GM18498 (cell line): ENCODE measurements at regions not wholly inside any gene's neighbourhood (a gene's known extent, or its start where the extent isn't known, plus 50 kb on each side); places are given as distances from the start of the nearest gene placed in this dataset.
"Not testable (repeated sequence)": the region's sequence is repeated elsewhere in the genome, so short reads cannot be mapped to it uniquely, and the experiment has no call there.

Source experiments
- ATAC-seq: cut with Tn5 transposase; IDR thresholded peaks from one replicate; pipeline ENCODE4 v1.9.1; 2021; ENCODE audit warnings: mild to moderate bottlenecking, moderate library complexity; ENCODE audit not compliant: unreplicated experiment

DNA sequence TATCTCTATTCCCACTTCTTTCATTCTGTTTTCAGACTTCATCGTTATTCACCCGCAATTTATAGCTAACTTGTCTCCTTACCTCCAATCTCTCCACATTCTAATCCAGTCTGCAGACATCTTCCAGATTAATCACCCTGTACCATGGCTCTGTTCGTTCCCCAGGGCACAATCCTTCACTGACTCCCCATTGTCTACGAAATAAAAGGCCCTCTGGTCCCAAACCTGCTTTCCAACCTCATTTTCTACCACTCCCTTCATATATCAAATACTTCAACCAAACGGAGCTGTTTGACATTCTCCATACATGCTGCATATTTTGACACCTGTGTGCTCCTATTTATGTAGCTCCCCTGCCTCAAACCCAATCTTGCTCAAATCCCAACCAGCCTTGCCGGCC, 1720.6 kb upstream of the WWC1 start:
- no peak for ATAC-seq

DNA sequence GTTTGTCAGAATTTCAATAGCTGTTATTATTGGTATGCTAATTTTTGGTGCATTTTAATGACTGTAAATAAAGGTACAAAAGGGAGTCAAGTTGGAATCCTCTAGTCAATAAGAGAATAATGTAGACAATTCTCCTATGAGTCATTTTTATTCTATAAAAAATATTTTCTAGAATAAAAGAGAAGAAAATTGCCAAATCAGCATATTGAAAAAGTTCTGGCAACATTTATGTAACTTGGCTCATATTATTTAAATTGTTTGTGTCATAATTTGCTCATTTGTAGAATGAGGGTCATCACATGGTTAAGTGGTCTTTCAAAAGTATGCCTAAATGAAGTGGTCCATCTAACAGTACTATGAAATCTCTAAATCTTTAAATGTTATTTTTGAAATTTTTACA, 1719.8 kb upstream of the WWC1 start:
- no peak for ATAC-seq

DNA sequence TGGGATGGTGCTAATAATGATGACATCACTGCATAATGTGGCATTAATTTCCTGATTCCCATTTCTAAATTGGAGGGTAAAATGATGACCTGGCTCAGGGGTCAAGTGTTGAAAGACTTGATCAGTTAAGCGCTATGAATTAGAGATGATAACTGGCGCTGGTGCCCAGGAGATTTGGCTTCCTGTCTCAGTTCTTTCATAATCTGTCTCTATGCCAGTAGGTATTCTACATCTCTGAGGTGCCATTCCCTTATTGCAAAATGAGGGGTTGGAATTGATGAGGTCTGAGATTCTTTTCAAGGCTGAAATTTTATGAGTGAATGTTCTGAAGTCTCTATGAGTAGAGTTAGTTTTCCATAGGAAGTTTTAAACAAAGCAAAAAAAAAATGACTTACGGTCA, 1715.1 kb upstream of the WWC1 start:
- ATAC-seq = no peak

DNA sequence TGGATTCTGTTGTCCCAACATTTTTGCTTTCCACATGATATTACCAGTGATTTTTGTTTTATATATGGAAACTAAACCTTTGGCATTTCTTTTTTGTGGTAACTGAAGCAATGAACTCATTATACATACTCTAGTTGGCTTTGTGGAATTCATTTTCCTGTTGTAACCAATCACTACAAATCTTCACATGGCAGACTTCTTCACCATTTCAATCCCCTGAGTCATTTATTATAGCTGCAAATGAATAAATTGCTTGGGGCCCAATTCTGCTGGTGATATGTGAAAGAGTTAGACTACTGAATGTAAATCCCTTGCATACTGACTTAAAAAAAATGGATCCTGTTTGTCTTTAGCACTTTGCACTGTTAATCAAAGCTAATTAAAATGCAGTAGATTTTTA, 1709.6 kb upstream of the WWC1 start:
- no peak for ATAC-seq

DNA sequence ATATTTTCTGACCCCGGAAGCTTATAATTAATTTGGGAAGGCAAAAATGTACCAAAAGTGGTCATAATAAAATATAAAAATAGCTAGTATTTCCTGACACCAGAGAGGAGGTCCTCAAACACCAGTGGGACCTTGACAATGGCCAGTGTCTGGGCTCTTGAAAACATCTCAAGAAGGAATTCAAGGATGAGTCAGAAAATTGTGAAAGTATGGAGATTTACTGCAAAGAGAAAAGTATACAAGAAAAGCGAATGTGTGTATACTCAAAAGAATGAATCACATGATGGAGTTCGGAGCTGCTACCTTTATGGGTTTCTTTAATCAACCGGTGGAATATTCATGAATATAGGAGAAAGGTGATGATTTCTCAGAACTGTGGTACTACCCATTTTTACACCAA, 1709.0 kb upstream of the WWC1 start:
- no peak for ATAC-seq

DNA sequence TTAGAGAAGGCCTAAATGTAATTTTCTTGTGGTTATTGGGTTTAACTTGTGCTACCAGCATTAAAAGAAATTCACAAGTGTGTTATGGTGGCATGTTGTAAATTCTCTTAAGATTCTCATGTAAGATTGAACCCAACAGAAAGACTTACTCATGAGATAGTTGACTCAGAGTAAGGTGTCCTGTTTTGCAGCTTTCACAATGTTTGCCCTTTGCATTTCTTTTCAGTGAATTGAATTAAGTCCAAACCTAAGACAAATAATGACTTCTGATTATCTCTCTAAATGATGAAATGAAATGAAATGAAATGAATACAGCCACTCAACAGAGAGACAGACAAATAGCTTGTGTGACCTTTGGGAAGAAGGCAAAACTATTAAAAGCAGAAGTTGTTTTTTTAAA, 1696.9 kb upstream of the WWC1 start:
- ATAC-seq = no peak

DNA sequence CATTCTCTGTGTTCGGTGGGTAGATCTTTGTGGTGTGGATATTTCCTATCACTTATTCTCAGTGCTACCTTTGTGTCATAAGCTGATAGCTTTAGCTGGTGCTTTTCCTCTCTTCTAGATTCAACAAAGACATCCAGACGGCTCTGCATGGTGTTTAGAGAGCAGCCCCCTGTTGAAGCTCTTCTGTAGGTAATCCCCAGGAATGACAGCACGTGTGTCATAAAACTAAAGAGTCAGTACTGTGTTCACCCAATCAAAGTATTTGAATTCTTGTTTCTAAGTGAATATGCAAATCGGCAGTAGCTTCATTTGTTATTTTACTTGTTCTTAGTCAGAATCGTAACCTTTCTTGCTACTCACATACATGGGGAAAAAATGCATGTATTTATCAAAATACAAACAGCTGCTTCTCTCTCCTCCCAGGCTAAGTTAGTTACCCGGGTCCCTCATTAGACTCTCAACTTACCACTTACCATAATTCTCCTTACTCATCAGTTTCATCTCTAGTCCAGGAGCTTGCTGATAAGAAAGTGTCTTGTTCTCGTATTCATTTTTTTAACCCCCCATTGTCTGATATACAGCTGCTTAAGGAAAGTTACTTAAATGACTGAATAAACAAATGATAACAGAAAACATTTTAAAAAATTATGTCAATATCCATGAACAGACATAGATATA, 1696.0 kb upstream of the WWC1 start:
- no peak for ATAC-seq

DNA sequence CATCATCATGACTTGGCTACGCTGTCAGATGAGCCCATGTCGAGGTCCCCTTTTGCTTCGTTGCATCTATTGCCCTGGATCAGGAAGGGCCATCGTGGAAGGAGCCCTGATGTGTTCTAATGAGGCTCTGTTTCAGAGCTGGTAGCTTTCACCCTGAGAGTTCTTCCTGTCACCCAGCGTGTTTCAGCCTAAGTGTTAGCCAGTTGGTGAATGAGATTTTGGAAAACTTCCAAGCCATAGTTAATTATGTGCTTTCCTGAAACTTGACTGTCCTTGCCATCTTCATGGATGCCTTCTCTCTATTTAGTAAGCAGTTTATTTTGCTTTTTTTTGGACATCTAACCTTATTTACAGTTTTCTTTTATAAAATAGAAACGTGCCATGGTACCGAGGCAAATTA, 1695.4 kb upstream of the WWC1 start:
- no peak for ATAC-seq

DNA sequence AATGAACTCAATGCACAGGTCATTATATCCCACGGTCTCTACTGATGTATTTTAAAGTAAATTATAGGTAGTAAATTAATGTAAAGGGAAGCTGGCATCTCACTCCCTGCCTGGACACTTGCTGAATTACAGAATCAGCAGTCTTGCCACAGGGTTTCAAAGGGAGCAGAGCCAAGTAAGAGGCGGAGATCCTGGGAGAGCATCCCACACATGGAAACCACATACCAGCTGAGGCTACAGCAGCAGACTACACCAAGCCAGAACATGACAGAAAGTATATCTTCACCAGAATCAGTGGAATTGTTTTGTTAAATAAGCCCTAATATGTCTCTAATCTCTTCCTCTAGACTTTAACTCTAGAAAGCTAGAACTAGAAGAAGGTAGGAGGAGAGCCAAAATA, 1689.2 kb upstream of the WWC1 start:
- no peak for ATAC-seq

DNA sequence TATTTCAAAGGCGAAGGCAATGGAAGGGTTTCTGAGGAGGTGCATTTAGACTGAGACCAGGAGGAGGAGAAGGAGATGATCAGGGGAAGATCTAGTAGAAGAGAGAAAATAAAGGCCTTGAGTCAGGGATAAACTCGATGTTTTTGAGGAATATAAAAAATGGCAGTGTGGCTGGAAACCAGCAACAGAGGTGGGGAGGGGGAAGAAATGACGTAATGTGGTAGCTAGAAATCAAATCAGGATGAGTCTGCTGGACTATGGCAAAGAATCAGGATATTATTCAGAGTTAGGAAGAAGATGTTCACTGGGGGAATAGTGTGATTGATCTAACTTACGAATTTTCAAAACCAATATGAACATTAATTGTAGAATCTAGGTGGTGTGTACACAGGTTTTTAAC, 1673.9 kb upstream of the WWC1 start:
- ATAC-seq = no peak

DNA sequence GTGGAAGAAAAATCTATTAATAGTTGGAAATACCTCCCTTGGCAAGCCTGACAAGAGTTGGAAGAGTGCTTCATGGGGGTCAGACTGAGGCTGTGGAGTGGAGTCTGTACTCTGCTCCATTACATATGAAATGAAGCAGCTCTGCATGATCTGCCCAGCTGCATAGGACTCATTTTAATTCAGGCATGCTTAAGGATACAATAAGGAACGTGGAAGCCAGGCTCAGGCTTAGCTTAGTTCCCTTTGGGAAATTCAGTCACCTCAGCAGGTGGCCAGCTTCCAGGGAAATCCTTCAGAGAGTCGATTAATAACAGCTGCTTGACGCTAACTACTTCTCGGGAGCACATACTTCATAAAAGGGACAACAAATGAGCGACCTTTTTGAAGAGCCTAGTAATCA, 1672.9 kb upstream of the WWC1 start:
- ATAC-seq = no peak

DNA sequence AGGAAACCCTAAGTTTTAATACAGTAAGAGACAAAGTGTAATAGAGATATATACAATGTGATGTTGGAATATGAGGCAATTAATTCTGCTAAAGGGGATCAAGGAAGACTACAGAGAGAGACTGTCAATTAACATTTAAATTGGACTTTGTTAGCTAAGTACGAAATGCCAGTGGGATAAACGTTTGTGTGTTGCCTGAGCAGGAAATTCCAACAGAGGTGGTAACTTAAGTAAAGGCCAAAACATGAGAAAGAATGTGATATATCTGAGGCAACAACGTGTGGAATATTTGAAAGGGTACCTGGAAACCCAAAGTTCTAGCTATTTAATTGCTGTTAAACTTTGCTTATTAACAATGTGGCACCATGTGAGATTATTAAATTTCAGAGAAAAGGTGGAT, 1666.9 kb upstream of the WWC1 start:
- ATAC-seq = no peak

DNA sequence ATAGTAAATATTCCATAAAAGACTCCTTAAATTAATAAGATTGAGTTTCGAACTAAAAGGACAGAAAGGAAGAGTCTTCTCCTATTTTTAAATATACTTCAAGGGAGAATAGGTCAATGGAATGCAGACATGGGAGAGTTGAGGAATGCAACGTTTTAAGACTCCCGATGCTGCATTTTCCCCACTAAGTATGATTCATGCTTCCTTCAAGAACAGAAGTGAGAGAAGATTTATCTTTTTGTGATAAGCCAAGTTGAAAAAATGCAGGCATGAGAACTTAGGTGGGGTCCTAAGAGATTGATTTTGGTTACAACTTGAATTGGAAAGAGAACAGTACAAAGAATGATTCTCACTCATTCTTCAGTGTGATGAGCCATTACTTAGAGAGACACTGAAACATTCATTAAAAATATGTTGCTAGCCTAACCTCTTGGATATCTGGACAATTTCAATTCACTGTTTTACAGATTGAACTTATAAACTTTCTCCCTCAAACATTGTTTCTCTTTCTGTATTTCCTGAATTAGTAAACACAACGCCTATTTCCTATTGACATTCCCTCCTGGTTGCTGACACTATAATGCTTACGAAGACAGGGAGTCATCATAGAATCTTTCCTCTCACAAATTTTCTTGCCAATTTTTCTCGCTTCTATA, 1666.1 kb upstream of the WWC1 start:
- no peak for ATAC-seq

DNA sequence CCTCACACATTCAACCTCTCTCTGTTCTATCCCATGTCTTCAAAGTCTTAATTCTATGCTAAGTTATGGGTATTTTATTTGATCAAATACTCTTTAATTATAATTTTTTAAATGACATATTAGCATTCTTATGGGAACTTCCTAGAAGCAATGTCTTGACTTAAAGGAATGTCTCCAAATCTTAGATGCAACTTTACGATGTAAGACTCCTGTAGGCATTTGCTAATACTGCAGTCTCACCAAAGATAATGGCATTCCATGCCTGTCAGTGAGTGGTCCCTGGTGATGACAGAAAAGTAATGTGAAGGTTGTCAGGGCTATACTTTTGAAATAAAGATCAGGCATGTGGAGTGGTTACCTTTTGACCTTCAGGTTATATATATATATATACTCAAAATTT, 1654.2 kb upstream of the WWC1 start:
- no peak for ATAC-seq

DNA sequence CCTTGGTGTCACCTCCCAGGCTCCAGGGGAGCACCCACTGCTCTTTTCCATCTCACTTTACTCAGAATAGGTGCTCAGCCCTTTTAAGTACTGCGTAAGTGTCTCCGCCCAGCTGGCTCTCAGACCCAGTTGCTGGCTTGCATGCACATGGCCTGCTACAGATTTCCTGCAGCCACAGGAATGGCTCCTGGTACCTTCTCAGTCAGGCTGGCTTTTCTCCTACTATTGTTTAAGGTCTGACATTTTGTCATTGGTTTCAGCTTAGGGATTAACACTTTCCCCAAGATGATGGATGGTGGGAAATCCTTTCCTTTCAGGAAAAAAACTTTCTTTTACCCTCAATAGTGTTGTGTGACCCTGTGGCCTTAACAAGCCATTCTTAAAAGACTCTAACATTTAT, 1652.3 kb upstream of the WWC1 start:
- ATAC-seq = no peak

DNA sequence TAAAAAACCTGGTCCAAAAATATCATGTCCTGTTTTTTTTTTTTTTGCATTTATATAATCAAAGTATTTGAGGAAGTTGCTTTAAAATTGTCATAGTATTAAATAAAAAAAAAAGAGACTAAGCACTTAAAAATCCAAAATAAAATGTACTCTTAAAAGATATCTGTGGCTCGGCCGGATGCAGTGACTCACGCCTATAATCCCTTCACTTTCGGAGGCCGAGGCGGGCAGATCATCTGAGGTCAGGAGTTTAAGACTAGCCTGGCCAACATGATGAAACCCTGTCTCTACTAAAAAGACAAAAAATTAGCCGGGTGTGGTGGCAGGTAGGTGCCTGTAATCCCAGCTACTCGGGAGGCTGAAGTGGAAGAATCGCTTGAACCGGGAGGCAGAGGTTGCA, 1651.3 kb upstream of the WWC1 start:
- not testable (repeated sequence) for ATAC-seq

DNA sequence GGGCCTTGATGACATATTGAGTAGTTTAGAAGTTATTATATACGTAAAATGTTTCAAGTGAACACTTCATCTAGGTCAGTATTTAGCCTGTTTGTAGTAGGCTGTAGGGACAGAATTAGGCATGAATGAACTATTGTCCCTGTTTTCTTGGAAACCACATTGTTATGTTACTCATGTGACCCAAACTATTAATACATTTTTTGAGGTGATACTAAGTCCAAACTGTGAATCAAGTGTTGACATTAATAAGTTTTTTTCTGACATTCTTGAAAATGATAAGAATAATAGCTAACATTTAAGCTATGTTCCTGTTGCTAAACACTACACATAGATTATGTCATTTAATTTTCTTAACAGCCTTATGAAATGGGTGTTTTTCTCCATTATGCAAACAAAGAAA, 1642.7 kb upstream of the WWC1 start:
- ATAC-seq = no peak

DNA sequence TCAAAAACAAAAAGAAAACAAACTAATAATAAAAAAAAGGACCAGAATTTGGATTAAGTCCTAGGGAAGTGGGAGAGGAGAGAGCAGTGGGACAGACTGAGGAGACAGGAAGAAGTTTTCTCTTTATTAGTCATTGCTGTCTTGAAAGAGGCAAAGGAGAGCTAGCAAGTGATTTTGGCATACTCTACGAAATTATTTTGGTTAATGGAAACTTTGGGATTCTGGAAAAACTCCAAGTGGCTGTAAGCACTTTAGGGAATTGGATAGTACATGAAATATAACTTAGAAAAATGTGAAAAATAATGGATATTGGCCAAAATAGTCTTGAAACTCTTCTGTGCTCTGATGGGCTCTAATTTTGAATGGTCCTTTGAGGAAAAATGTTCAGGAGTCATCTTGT, 1641.8 kb upstream of the WWC1 start:
- no peak for ATAC-seq

DNA sequence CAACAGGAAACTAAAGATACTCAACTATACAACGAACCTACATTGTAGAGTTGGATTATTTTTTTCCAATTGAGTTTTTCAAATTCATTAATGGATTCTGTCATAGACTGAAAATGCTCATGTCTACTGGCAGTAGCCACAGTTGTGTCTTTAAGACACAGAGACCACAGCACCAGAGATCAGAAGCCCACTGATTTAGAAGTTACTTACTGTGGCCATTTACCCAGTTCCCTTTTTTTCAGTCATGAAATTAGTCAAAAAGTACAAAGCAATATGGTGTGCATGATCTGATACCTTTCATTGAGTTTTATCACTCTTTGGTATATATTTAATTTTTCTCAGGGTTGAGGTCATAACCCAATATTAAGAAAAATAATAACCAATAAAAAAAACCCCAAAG, 1640.2 kb upstream of the WWC1 start:
- no peak for ATAC-seq

DNA sequence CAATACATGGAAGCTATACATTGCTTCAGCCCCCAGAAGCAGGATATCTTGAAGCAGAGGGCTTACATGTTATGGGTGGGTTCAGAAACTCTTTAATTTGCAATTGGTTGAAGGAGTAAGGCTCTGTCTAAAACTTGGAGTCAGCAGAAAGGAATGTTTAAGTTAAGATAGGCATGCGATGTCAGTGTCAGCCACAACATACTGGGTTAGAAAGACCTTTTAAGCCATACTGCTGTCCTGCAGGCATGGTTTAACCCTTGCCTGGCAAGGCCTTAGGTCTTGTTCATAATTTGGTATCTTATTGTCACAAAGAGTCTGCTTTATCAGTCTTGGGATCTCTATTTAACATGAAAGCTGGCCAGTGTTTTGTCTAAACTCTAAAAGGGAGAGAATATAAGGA, 1619.6 kb upstream of the WWC1 start:
- no peak for ATAC-seq

DNA sequence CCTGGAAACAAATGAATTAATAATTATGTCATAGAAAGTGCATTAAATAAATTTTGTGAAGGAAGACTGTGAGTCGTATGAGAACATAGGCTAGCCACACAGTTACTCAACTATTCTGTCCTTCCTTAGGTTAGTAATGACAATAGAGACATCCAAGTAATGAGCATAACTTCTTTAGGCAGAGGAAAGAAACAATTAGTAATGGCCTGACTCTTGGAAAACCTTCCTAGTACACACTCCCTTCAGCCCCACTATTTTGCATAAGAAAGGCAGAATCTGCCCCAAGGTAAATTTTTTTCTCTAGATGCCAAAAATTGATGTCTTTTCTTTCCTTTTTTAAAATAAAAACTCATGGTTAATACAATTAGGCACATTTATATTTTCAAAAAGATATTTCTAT, 1619.0 kb upstream of the WWC1 start:
- no peak for ATAC-seq

DNA sequence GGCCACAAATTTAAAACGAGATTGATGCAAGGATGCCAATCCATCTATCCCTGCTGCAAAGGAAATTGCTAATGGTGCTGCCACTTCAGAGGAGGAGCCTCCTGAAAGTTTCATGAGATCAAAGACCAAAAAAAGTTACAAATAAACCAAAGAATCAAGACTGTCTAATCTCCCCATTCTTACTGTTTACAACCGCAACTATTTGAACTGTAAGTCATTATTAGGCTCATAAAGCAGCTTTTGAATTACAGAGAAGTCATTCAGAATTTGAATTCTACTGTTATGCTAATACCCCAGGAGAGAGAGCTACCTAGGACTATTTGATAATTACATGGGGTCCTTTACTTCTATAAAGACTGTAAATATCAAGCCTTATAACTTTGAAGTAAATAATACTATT, 1613.6 kb upstream of the WWC1 start:
- ATAC-seq = no peak

DNA sequence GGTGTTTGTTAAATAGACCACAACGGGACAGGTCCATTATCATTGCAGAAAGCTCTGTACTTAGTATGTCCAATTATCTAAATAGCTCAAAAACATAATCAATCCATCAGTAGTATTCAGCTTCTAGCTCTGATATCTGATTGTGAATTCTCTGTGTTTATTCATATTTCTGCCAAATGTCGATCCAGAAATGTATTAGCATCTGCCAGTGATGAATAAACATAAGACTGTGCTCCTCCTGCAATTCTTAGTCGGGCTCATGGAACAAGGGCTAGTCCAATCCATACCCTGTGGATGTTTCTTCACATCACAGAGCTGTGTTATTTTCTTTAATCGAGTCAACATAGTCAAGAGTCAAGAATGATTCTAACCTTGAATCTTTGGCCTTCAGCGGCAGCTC, 1612.1 kb upstream of the WWC1 start:
- no peak for ATAC-seq
